ENCODE measurements at regions not wholly inside any gene's neighbourhood (a gene's known extent, or its start where the extent isn't known, plus 50 kb on each side); places are given as distances from the start of the nearest gene placed in this dataset.
"Not testable (repeated sequence)": the region's sequence is repeated elsewhere in the genome, so short reads cannot be mapped to it uniquely, and the experiment has no call there.

GRCh38 chr2:172253190-172254052 is 150.7 kb upstream of the DLX2 start:
- DNase-seq (ENCODE audit: low read depth): peak; percentile 100

- peak; percentile 66 for DNase-seq (ENCODE audit: low read depth)
These were observed 154.2 kb upstream of the DLX2 start for GRCh38 chr2:172256886-172257285.

GRCh38 chr2:172259827-172260226 is 157.1 kb upstream of the DLX2 start:
- DNase-seq (ENCODE audit: low read depth): no peak

GRCh38 chr2:172260336-172260735 is 157.6 kb upstream of the DLX2 start:
- DNase-seq (ENCODE audit: low read depth): no peak

GRCh38 chr2:172261292-172261691 is 158.6 kb upstream of the DLX2 start:
- peak; percentile 74 for DNase-seq (ENCODE audit: low read depth)

GRCh38 chr2:172262486-172262885 is 159.8 kb upstream of the DLX2 start:
- DNase-seq (ENCODE audit: low read depth): no peak

- DNase-seq (ENCODE audit: low read depth): not testable (repeated sequence)
These were observed 162.1 kb upstream of the DLX2 start for GRCh38 chr2:172264820-172265219.

- not testable (repeated sequence) for DNase-seq (ENCODE audit: low read depth)
These were observed 157.7 kb upstream of the ITGA6 start for GRCh38 chr2:172269507-172270244.

GRCh38 chr2:172270278-172271079 is 156.9 kb upstream of the ITGA6 start:
- DNase-seq (ENCODE audit: low read depth): no peak

GRCh38 chr2:172273910-172274571 is 153.3 kb upstream of the ITGA6 start:
- DNase-seq (ENCODE audit: low read depth): peak; percentile 70

- DNase-seq (ENCODE audit: low read depth): no peak
These were observed 152.1 kb upstream of the ITGA6 start for GRCh38 chr2:172275239-172275638.

GRCh38 chr2:172276961-172277360 is 150.4 kb upstream of the ITGA6 start:
- no peak for DNase-seq (ENCODE audit: low read depth)

- DNase-seq (ENCODE audit: low read depth): no peak
These were observed 148.7 kb upstream of the ITGA6 start for GRCh38 chr2:172278667-172279066.

- DNase-seq (ENCODE audit: low read depth): no peak
These were observed 148.2 kb upstream of the ITGA6 start for GRCh38 chr2:172279214-172279613.

GRCh38 chr2:172279813-172280212 is 147.6 kb upstream of the ITGA6 start:
- DNase-seq (ENCODE audit: low read depth): no peak

- no peak for DNase-seq (ENCODE audit: low read depth)
These were observed 146.6 kb upstream of the ITGA6 start for GRCh38 chr2:172280571-172281361.

- peak; percentile 74 for DNase-seq (ENCODE audit: low read depth)
These were observed 145.5 kb upstream of the ITGA6 start for GRCh38 chr2:172281648-172282570.

GRCh38 chr2:172282944-172283343 is 144.4 kb upstream of the ITGA6 start:
- peak; percentile 96 for DNase-seq (ENCODE audit: low read depth)

- peak; percentile 82 for DNase-seq (ENCODE audit: low read depth)
These were observed 143.9 kb upstream of the ITGA6 start for GRCh38 chr2:172283476-172283875.
